NT2/D1 (cell line): ENCODE measurements at regions not wholly inside any gene's neighbourhood (a gene's known extent, or its start where the extent isn't known, plus 50 kb on each side); places are given as distances from the start of the nearest gene placed in this dataset.

ENCODE experiments used
- DNase-seq: peaks from one replicate; pipeline ENCODE4 v3.0.0-alpha.2; 2011; ENCODE audit warnings: low read depth, low spot score
- H3K27me3 ChIP-seq: 2 replicates; pipeline ENCODE4 v1.6.0; 2011; ENCODE audit warnings: mild to moderate bottlenecking; ENCODE audit not compliant: insufficient read length, insufficient read depth
- H3K36me3 ChIP-seq: 2 replicates; pipeline ENCODE4 v1.6.1; 2011; ENCODE audit warnings: mild to moderate bottlenecking, low read length, mixed read lengths; ENCODE audit not compliant: insufficient read depth, insufficient read length
- H3K4me1 ChIP-seq: 2 replicates; pipeline ENCODE4 v1.5.1; 2011; ENCODE audit not compliant: insufficient read depth, insufficient read length
- H3K4me3 ChIP-seq: 2 replicates; pipeline ENCODE4 v1.5.1; 2011; ENCODE audit warnings: low read depth; ENCODE audit not compliant: insufficient read length
- H3K9ac ChIP-seq: 2 replicates; pipeline ENCODE4 v1.6.0; 2011; ENCODE audit warnings: low read depth; ENCODE audit not compliant: insufficient read length
- H3K9me3 ChIP-seq: 2 replicates; pipeline ENCODE4 v1.5.1; 2011; ENCODE audit warnings: mild to moderate bottlenecking, low read length; ENCODE audit not compliant: insufficient read depth
- SUZ12 ChIP-seq: IDR thresholded peaks from 2 replicates; pipeline ENCODE4 v1.6.1; 2011; ENCODE audit not compliant: insufficient read length, insufficient read depth; ENCODE audit errors: extremely low read depth
- YY1 ChIP-seq: IDR thresholded peaks from 2 replicates; pipeline ENCODE4 v1.6.1; 2011; ENCODE audit not compliant: insufficient read length, insufficient read depth
- ZNF274 ChIP-seq: IDR thresholded peaks from 2 replicates; pipeline ENCODE4 v1.6.1; 2011; ENCODE audit warnings: mild to moderate bottlenecking, low read depth, low read length

GRCh38 chr2:180709392-180710145 is 270.8 kb upstream of the UBE2E3 start:
- DNase-seq = no peak
- H3K9me3 ChIP-seq = no peaks in the 10 kb centered on the region
- no peak for TF ChIP-seq SUZ12
- TF ChIP-seq ZNF274 = no peak
- no peak for TF ChIP-seq YY1
- H3K36me3 ChIP-seq = no peaks in the 10 kb centered on the region
- H3K27me3 ChIP-seq = no peaks in the 10 kb centered on the region
- no peak overlapping the region for H3K9ac ChIP-seq
- H3K4me3 ChIP-seq = no peak overlapping the region
- H3K4me1 ChIP-seq = no peaks in the 10 kb centered on the region

GRCh38 chr2:180707884-180708205 is 272.6 kb upstream of the UBE2E3 start:
- Histone ChIP-seq H3K27me3 (no peaks in the 10 kb centered on the region), H3K36me3 (no peaks in the 10 kb centered on the region), H3K9ac (no peak overlapping the region), H3K9me3 (no peaks in the 10 kb centered on the region), H3K4me3 (no peak overlapping the region), H3K4me1 (no peaks in the 10 kb centered on the region)
- TF ChIP-seq ZNF274 = no peak
- no peak for TF ChIP-seq SUZ12
- TF ChIP-seq YY1 = no peak
- DNase-seq = no peak

- Histone ChIP-seq H3K4me1 (no peaks in the 10 kb centered on the region), H3K9me3 (no peaks in the 10 kb centered on the region), H3K4me3 (no peak overlapping the region), H3K9ac (no peak overlapping the region), H3K27me3 (no peaks in the 10 kb centered on the region), H3K36me3 (no peaks in the 10 kb centered on the region)
- DNase-seq = no peak
- TF ChIP-seq ZNF274 = no peak
- TF ChIP-seq SUZ12 = no peak
- TF ChIP-seq YY1 = no peak
Measured at GRCh38 chr2:180707175-180707883, 273.1 kb upstream of the UBE2E3 start.

GRCh38 chr2:180706694-180707093 is 273.7 kb upstream of the UBE2E3 start:
- Histone ChIP-seq H3K9ac (no peak overlapping the region), H3K9me3 (no peaks in the 10 kb centered on the region), H3K27me3 (no peaks in the 10 kb centered on the region), H3K4me3 (no peak overlapping the region), H3K4me1 (no peaks in the 10 kb centered on the region), H3K36me3 (no peaks in the 10 kb centered on the region)
- TF ChIP-seq YY1 = no peak
- TF ChIP-seq SUZ12 = no peak
- no peak for TF ChIP-seq ZNF274
- no peak for DNase-seq

GRCh38 chr2:180705551-180705950 is 274.9 kb upstream of the UBE2E3 start:
- DNase-seq = no peak
- Histone ChIP-seq H3K4me3 (no peak overlapping the region), H3K27me3 (no peaks in the 10 kb centered on the region), H3K9ac (no peak overlapping the region), H3K4me1 (no peaks in the 10 kb centered on the region), H3K36me3 (no peaks in the 10 kb centered on the region), H3K9me3 (no peaks in the 10 kb centered on the region)
- no peak for TF ChIP-seq YY1

GRCh38 chr2:180705122-180705521 is 275.3 kb upstream of the UBE2E3 start:
- Histone ChIP-seq H3K27me3 (no peaks in the 10 kb centered on the region), H3K9me3 (no peaks in the 10 kb centered on the region), H3K36me3 (no peaks in the 10 kb centered on the region), H3K9ac (no peak overlapping the region), H3K4me1 (no peaks in the 10 kb centered on the region), H3K4me3 (no peak overlapping the region)
- TF ChIP-seq YY1 (no peak), SUZ12 (no peak), ZNF274 (no peak)
- no peak for DNase-seq

GRCh38 chr2:180699657-180700361 is 280.6 kb upstream of the UBE2E3 start:
- DNase-seq = no peak
- no peaks in the 10 kb centered on the region for H3K27me3 ChIP-seq
- no peak overlapping the region for H3K4me3 ChIP-seq
- no peaks in the 10 kb centered on the region for H3K4me1 ChIP-seq
- no peak overlapping the region for H3K9ac ChIP-seq
- H3K36me3 ChIP-seq = no peaks in the 10 kb centered on the region
- H3K9me3 ChIP-seq = no peaks in the 10 kb centered on the region
- TF ChIP-seq YY1 = no peak
- no peak for TF ChIP-seq SUZ12
- TF ChIP-seq ZNF274 = no peak
